Activated CD4-positive, alpha-beta T cell treated with anti-CD3 and anti-CD28 coated beads, Interleukin-2, amount 10 ng/mL, durations not matched to agents 7 days and 5 days (primary cell): ENCODE measurements at regions not wholly inside any gene's neighbourhood (a gene's known extent, or its start where the extent isn't known, plus 50 kb on each side); places are given as distances from the start of the nearest gene placed in this dataset.

Experiments
- CTCF ChIA-PET: fragments of 350-600 bp; sonication (Branson Sonifier 250); formaldehyde crosslinking; loops from one replicate; lab custom pipeline; 2021; ENCODE audit warnings: antibody characterized with exemption; lab: Charles Lee
- POLR2A ChIA-PET: fragments of 350-600 bp; sonication (Branson Sonifier 250); formaldehyde crosslinking; loops from one replicate; lab custom pipeline; 2021; ENCODE audit warnings: antibody characterized with exemption; lab: Charles Lee
- DNase-seq: peaks from one replicate; pipeline ENCODE4 v3.0.0-alpha.2; 2020
- H3K27ac Mint-ChIP-seq: one replicate; pipeline ENCODE4 v1.8.0; 2021; ENCODE audit warnings: mild to moderate bottlenecking, moderate library complexity, mixed read lengths
- H3K27me3 Mint-ChIP-seq: one replicate; pipeline ENCODE4 v1.8.0; 2021; ENCODE audit warnings: mixed read lengths
- H3K36me3 Mint-ChIP-seq: one replicate; pipeline ENCODE4 v1.8.0; 2021; ENCODE audit warnings: low read depth, mixed read lengths
- H3K4me1 Mint-ChIP-seq: one replicate; pipeline ENCODE4 v1.8.0; 2021; ENCODE audit warnings: mixed read lengths
- H3K4me3 Mint-ChIP-seq: one replicate; pipeline ENCODE4 v1.8.0; 2021; ENCODE audit warnings: mild to moderate bottlenecking, moderate library complexity, mixed read lengths
- H3K9me3 Mint-ChIP-seq: one replicate; pipeline ENCODE4 v1.8.0; 2021; ENCODE audit warnings: mixed read lengths

DNA sequence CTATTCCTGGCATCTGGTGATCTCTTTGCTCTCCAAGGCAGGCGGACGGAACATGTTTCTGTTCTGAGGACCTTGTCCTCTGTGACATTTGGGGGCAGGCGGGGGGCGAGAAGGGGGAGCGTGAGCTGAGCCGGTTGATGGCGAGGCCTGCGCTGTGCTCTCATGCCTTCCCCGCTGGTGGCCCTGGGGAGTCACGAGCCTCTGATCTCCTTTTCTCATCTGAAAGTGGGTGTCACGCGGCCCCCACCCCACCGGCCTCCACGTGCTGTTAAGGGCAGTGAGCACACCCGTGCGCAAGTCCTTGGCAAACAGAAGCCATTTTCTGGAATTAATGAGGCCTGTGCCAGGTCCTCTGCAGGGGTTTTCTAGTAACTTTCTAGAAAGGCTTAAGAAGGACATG lies 102.8 kb upstream of the ACTRT2 start:
- Mint-ChIP-seq H3K4me3 (no peak overlapping the region), H3K9me3 (peaks cover 8% of the 10 kb centered on the region), H3K36me3 (no peaks in the 10 kb centered on the region), H3K27me3 (no peaks in the 10 kb centered on the region), H3K4me1 (no peaks in the 10 kb centered on the region), H3K27ac (no peak overlapping the region)
- no peak for DNase-seq
- POLR2A ChIA-PET = no interaction called here
- CTCF ChIA-PET = no interaction called here

- no peak for DNase-seq
- POLR2A ChIA-PET = no interaction called here
- no peak overlapping the region for H3K4me3 Mint-ChIP-seq
- H3K27ac Mint-ChIP-seq = no peak overlapping the region
- no peaks in the 10 kb centered on the region for H3K27me3 Mint-ChIP-seq
- H3K36me3 Mint-ChIP-seq = no peaks in the 10 kb centered on the region
- peaks cover 8% of the 10 kb centered on the region for H3K9me3 Mint-ChIP-seq
- CTCF ChIA-PET = no interaction called here
- H3K4me1 Mint-ChIP-seq = no peaks in the 10 kb centered on the region
Observed at GRCh38 chr1:2919841-2920240, 101.4 kb upstream of the ACTRT2 start.

- no peaks in the 10 kb centered on the region for H3K27me3 Mint-ChIP-seq
- ChIA-PET POLR2A (no interaction called here), CTCF (no interaction called here)
- H3K27ac Mint-ChIP-seq = no peak overlapping the region
- DNase-seq = no peak
- H3K9me3 Mint-ChIP-seq = peaks cover 5% of the 10 kb centered on the region
- no peak overlapping the region for H3K4me3 Mint-ChIP-seq
- H3K36me3 Mint-ChIP-seq = no peaks in the 10 kb centered on the region
- H3K4me1 Mint-ChIP-seq = no peaks in the 10 kb centered on the region
Observed at GRCh38 chr1:2920421-2921015, 100.7 kb upstream of the ACTRT2 start.

DNA sequence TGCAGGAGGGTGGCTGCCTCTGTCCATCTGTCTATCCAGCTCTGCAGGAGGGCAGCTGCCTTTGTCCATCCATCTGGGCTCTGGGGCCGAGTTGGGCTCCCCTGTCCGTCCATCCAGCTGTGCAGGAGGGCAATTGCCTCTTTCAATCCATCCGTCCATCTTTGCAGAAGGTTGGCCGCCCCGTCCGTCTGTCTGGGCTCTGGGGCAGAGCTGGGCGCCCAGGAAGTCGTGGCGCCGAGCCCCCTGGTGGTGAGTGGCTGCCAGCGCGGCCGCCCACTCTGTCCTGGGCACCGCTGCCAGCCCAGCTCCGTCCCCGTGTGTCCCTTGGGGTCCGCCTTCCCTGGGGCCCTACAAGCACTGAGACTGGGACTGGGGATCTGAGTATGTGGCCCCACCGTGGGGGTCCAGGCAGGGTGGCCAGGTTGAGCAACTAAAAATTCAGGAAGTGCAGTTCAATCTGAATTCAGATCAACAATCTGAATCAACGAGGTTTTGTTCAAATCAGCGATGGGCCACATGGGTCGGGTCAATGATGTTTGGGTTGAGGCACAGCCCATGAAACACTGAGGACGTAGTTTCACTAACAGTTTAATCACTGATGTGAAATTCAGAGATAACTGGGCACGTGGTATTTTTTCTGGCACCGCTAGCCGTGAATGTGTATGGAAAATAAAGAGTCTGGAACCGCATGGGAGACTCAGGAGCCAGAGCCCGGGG lies 99.1 kb upstream of the ACTRT2 start:
- Mint-ChIP-seq H3K4me1 (no peaks in the 10 kb centered on the region), H3K27me3 (no peaks in the 10 kb centered on the region), H3K36me3 (no peaks in the 10 kb centered on the region), H3K9me3 (no peaks in the 10 kb centered on the region), H3K4me3 (no peak overlapping the region), H3K27ac (no peak overlapping the region)
- ChIA-PET CTCF (interaction anchor here (1.3 kb wide), 1 partner anchor 8 kb away, joined by 3 read pairs; no protein-coding TSS in a partner anchor), POLR2A (no interaction called here)
- DNase-seq = peak; percentile 15

DNA sequence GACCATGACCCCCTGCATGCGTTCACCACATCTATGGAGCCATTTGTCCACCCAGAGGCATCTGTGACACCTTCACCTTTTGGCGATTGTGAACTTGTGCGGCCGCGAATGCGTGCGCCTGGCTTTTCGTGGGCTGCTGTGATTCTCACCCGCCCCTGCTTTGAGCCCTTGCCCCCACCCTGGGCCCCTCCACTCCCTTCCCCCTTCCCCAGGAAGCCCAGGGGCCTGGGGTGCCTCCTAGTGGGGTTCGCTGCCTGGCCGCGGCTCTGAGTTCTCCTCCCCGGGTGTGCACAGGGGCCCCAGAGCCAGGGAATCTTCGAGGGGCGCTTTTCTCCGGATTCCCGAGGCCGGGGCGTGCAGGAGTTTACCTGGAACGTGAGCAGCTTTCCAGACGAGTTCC lies 97.9 kb upstream of the ACTRT2 start:
- no peaks in the 10 kb centered on the region for H3K36me3 Mint-ChIP-seq
- CTCF ChIA-PET = no interaction called here

DNA sequence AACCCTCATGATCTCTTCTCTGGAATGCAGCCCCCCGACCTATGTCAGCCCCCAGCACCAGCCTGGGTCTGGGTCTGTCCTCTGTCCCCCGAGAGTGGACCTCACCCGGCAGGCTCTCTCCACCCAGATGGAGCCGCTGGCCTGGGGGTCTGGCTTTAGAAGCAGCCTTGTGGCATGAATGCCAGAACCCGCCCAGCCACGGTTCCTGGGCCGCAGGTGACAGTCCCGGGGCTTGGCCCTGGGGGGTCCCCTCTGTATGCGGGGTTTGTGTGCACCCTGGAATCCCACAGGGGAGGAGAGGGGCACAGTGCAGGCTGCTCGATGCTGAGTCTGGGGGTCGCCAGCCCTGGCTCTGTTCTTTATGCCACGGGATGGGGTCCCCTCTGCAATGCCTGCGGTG lies 96.0 kb upstream of the ACTRT2 start:
- no peaks in the 10 kb centered on the region for H3K9me3 Mint-ChIP-seq
- H3K27ac Mint-ChIP-seq = no peak overlapping the region
- ChIA-PET CTCF (no interaction called here), POLR2A (no interaction called here)
- H3K4me3 Mint-ChIP-seq = no peak overlapping the region
- H3K36me3 Mint-ChIP-seq = no peaks in the 10 kb centered on the region
- H3K27me3 Mint-ChIP-seq = no peaks in the 10 kb centered on the region
- no peaks in the 10 kb centered on the region for H3K4me1 Mint-ChIP-seq
- no peak for DNase-seq

More for the DNA sequence above, 97.9 kb upstream of the ACTRT2 start:
- DNase-seq = no peak
- Mint-ChIP-seq H3K9me3 (no peaks in the 10 kb centered on the region), H3K27ac (no peak overlapping the region), H3K4me3 (no peak overlapping the region), H3K27me3 (no peaks in the 10 kb centered on the region), H3K4me1 (no peaks in the 10 kb centered on the region)
- POLR2A ChIA-PET = no interaction called here

DNA sequence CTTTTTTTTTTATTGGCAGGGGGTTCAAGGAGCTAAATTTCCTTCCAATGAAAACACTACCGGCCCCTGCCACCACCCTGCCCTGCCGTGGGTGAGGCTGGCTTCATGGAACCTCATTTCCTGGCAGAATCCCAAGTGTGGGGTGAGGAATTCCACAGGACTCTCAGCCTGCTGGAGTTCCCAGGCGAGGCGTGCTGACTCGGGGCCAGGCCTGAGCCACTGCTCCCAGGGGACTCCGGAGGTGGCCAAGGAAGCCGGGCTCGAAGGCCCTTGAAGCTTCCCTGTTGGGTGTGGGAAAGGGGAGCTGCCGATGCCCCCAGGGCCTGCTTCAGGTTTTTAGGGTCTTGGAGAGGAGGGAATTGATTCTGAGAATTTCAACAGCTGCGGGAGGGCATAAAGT lies 95.3 kb upstream of the ACTRT2 start:
- no peak overlapping the region for H3K4me3 Mint-ChIP-seq
- no peak for DNase-seq
- no peaks in the 10 kb centered on the region for H3K36me3 Mint-ChIP-seq
- H3K27me3 Mint-ChIP-seq = no peaks in the 10 kb centered on the region
- no peaks in the 10 kb centered on the region for H3K9me3 Mint-ChIP-seq
- no peak overlapping the region for H3K27ac Mint-ChIP-seq
- CTCF ChIA-PET = no interaction called here
- no peaks in the 10 kb centered on the region for H3K4me1 Mint-ChIP-seq
- POLR2A ChIA-PET = no interaction called here

GRCh38 chr1:2926447-2927055 lies 94.7 kb upstream of the ACTRT2 start:
- Mint-ChIP-seq H3K9me3 (no peaks in the 10 kb centered on the region), H3K36me3 (no peaks in the 10 kb centered on the region), H3K4me3 (no peak overlapping the region), H3K4me1 (no peaks in the 10 kb centered on the region), H3K27me3 (no peaks in the 10 kb centered on the region), H3K27ac (no peak overlapping the region)
- ChIA-PET CTCF (no interaction called here), POLR2A (no interaction called here)
- no peak for DNase-seq

DNA sequence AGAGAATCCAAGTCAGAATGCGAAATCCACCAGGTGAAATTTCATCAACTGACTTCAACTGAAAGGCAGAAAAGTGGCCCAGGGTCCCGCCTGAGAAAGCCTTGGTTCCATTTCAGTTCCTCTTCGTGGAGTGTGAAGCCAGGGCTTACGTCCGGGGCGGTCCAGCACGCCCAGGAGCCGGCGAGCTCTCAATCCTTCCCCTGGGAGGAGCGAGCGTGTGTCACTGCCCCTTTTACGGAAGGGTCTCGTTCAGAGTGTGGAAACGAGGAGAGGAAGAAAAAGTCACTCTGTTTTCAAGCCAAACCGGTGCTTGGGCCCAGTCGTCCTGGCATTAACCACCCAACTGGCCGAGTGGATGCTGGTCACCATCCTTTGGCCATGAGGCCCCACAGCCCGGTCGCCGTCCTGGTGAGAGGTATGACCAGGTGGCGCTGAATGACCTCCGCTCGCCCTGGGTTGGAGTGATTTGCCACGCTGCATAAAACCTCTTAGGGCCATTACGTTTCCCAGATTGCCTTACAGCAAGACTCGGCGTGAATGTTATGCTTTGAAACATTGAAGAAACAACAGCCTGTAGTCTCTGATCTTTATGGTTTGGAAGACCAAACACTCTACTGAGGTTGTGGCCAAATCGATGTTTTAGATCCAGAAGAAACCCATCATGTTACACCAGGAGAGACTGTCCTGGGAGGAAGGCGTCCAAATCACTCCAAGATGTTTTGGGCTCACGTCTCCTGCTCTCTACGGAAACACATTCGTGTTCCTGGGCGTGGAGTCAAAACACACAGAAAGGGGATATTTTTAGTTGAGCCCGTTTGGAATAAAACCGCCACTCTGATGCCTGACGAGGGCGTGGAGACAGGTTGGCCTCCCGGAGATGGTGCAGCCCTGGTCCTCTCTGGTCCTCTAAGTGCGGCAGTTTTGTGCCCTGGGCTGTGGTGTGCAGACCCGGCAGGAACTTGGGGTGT lies 93.6 kb upstream of the ACTRT2 start:
- ChIA-PET POLR2A (no interaction called here), CTCF (no interaction called here)
- Mint-ChIP-seq H3K27me3 (no peaks in the 10 kb centered on the region), H3K27ac (no peak overlapping the region), H3K4me1 (no peaks in the 10 kb centered on the region), H3K9me3 (no peaks in the 10 kb centered on the region), H3K36me3 (no peaks in the 10 kb centered on the region), H3K4me3 (no peak overlapping the region)
- DNase-seq = no peak

GRCh38 chr1:2928366-2929325 lies 92.6 kb upstream of the ACTRT2 start:
- no peaks in the 10 kb centered on the region for H3K27me3 Mint-ChIP-seq
- CTCF ChIA-PET = no interaction called here
- POLR2A ChIA-PET = no interaction called here
- H3K4me3 Mint-ChIP-seq = no peak overlapping the region
- H3K9me3 Mint-ChIP-seq = no peaks in the 10 kb centered on the region
- H3K36me3 Mint-ChIP-seq = no peaks in the 10 kb centered on the region
- DNase-seq = no peak
- H3K27ac Mint-ChIP-seq = no peak overlapping the region
- H3K4me1 Mint-ChIP-seq = no peaks in the 10 kb centered on the region

GRCh38 chr1:2929335-2929734 lies 91.9 kb upstream of the ACTRT2 start:
- DNase-seq = no peak
- Mint-ChIP-seq H3K4me1 (no peaks in the 10 kb centered on the region), H3K4me3 (no peak overlapping the region), H3K27ac (no peak overlapping the region), H3K27me3 (no peaks in the 10 kb centered on the region), H3K36me3 (no peaks in the 10 kb centered on the region), H3K9me3 (no peaks in the 10 kb centered on the region)
- CTCF ChIA-PET = interaction anchor here (1.3 kb wide), 1 partner anchor 8 kb away, joined by 3 read pairs; no protein-coding TSS in a partner anchor
- POLR2A ChIA-PET = no interaction called here
